SIG-M5 (cell line): ENCODE measurements at regions not wholly inside any gene's neighbourhood (a gene's known extent, or its start where the extent isn't known, plus 50 kb on each side); places are given as distances from the start of the nearest gene placed in this dataset.
"Not testable (repeated sequence)": the region's sequence is repeated elsewhere in the genome, so short reads cannot be mapped to it uniquely, and the experiment has no call there.

Experiments
- DNase-seq: peaks from one replicate; lab custom pipeline; 2025; lab: John Stamatoyannopoulos, UW

DNA sequence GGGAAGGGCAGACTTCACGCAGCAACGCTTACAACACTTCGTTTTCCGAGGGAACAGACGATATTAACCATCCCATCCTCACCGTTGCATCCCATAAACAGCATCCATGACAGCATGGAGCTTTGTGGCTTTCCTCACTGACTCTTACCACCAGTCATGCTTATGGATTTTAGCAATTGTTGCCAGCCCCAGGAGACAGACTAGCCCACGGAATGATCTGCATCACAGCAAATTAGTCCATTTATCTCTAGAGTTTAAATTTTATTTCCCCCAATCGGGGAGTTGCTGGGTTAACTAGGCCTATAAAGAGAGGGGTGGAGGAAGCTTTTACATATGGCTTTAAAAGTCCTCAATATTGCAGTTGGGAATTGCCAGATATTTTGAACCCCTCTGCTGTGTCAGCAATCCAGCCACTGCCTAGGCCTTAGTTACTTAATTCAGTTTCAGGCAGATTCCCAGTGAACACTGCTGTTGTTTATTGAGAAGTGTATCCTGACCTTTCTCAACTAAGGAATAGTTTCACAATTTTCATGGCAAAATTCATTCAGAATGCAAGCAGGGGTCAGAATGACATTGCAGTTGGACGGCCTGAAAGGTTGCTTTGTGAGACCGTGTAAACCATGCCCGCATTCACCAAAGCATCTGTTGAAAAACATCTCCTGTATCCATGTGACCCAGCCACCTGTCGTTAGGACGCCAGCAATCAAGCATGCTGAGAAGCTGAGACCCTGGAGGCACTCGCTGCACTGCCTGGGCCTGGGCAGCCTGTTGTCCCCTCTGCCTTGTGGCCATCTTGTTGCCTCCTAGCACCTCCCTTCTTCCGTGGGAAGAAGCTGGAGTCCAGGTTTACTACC lies 397.4 kb upstream of the TPM1 start:
- DNase-seq = no peak

GRCh38 chr15:62647202-62647842 lies 395.2 kb upstream of the TPM1 start:
- no peak for DNase-seq

DNA sequence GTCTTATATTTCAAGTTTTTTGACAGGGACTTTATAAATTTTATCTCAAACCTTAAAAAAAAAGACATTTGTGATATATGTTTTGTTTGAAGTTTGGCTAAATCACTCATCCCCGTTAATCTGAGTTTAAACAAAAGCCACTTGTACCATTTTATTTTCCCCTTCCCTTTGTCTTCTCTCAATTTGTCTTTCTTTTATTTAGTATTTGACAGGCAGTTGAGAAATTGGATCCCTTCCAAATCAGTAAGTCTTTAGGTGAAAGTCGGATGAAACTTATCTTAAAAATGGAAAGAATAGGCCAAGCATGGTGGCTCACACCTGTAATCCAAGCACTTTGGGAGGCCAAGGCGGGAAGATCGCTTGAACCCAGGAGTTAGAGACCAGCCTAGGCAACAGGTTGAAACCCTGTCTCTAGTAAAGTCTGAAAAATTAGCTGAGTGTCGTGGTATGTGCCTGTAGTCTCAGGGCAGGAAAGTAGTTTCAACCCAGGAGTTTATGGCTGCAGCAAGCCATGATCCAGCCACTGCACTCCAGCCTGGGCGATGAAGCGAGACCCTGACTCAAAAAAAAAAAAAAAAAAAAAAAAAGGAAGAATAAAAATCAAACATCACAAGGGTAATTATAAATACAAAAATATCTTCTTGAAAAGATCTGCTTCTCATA lies 394.6 kb upstream of the TPM1 start:
- no peak for DNase-seq

DNA sequence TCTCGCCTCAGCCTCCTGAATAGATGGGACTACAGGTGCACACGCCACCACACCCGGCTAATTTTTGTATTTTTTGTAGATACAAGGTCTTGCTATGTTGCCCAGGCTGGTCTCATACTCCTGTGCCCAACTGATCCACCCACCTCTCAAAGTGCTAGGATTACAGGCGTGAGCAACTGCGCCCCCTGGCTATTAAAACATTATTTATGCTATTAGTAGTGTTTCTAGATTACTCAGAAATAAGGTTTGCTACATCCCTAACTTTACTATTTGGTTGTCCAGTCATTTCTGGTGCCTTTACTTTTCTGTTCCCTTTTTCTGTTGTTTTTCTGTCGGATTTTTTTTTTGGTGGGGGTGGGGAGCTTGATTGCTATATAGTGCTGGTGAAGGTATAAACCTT lies 393.6 kb upstream of the TPM1 start:
- DNase-seq = no peak

DNA sequence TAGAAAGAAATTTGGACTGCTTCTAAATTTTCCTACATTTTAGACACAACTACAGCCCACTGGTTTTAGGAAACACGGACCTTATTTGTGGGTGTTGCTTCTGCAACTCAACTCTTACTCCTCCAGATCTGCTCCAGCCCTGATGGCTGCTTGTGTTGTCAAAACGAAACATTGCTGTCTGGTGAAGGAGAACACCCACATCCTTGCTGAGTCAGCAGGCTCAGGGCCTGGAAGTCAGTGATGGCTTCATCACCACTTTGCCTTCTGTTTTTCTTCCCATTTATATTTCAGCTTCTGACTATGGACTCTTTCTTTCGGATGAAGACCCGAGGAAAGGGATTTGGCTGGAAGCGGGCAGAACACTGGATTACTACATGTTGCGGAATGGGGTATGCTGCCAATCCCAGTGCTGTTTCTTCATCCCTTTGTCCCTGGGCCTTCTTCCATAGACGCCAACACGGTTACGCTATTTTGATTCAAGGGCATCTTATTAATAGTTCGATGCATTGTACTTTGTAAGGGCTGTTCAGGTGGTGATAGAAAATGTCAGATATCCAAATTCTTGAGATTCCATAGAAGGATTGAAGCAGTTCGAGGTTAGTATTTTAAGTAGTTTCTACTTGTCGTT lies 392.6 kb upstream of the TPM1 start:
- DNase-seq = no peak

- DNase-seq = no peak
Measured at GRCh38 chr15:62653122-62653521, 389.4 kb upstream of the TPM1 start.

DNA sequence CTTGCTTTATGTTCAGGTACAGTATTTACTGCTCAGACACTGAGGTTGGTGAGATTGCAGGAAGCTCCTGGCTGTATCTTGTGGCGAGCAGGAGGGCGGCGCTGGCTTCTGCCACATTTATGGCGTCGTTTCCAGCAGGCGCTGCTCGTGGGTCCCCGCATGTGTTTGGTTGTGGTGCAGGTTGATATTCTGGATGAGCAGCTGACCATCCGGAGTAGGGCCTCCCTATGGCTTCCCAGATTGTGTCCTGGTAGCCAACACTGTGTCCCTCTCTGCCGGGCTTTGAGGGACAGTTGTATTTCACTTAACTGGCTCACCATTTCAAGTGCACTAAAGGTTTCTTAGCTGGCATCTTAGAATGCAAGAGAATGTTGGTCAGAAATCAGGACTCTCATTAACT lies 386.5 kb upstream of the TPM1 start:
- DNase-seq = no peak

- DNase-seq = not testable (repeated sequence)
Measured at GRCh38 chr15:62657501-62657900, 385.0 kb upstream of the TPM1 start.

DNA sequence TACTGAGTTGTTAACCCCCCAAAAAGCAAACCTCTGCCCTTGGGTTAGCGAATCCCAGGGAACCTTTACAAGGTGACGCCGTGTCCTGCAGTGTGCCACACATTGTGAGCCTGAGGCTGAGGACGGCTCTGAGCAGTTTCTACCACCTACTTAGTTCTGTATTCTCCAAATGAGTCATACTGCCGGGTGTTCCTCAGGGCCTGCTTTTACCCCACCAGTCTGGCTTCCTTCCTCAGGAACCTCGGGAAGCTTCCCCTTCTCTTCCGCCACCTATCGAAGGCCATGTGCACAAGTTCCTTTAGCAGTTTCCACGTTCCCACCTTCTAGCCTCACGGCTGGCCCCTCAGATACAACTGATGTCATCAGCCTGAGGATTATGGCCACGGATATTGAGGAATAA lies 384.0 kb upstream of the TPM1 start:
- no peak for DNase-seq

DNA sequence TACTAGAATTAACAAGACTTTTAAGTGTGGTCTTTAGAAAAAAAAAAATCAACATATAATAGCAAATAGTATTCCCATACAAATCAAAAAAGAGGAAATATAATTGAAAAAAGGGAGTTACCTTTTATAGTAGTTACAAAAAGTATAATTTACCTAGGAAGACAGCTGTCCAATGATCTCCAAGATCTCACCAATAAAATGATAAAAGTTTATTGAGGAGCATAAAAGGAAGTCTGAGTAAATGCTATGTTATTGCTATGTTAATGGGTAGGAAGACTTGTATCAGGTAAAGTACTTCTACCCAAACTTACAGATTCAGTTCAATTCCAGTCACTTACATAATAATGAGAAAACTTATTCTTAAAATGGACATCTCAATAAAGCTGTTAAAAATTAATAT lies 379.0 kb upstream of the TPM1 start:
- DNase-seq = no peak

DNA sequence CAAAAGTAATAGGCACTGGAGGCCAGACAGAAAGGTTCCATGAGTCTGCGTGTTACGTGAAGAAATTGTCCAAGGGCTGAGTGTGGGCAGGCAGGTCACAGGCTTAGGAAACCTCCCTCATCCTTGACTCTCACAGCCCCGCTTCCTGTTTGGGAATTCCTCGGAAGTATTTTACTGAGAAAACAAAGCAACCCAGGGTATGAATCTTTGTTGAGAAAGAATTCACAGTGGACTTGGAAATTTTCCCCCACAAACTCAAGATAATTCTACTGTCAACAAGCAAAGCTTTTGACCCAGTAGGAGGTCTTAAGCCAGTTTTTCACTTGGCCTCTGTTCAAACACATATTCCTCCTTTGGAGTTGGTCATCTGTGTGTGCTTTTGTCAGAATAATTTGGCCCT lies 377.1 kb upstream of the TPM1 start:
- DNase-seq = no peak

DNA sequence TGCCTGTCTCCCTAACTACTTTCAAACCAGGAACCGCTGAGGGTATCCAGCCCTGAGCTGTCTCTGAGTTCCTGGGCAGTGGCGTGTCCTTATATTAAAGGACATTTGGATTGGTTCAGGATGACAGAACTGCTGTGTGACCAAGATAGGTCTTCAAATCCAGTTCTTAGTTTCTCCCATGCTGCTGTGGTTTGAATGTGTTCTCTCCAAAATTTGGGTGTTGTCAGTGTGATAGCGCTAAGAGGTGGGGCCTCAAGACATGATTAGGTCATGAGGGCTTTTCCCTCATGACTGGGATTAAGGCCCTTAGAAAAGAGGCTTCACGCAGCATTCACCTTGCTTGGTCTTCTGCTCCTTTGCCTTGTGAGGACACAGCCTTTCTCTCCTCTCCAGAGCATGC lies 376.5 kb upstream of the TPM1 start:
- DNase-seq = no peak

DNA sequence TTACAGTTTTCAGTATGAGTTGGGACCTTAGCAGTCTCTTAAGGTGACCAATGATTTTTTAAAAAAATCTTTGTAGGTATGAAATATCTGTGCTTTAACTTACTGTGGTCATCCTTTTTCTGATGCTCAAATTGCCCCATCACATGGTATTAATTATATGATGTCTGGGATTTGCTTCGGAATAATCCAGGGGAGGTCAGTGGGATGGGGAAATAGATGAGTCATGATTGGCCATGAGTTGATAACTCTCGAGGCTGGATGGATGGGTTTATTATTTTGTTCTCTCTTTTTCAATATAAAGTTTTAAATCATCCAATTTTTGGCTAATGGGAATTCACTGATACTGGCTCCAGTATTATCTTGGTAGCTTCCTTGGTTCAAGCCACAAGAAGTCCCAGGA lies 370.3 kb upstream of the TPM1 start:
- no peak for DNase-seq

- no peak for DNase-seq
Measured at GRCh38 chr15:62676891-62677290, 365.7 kb upstream of the TPM1 start.

DNA sequence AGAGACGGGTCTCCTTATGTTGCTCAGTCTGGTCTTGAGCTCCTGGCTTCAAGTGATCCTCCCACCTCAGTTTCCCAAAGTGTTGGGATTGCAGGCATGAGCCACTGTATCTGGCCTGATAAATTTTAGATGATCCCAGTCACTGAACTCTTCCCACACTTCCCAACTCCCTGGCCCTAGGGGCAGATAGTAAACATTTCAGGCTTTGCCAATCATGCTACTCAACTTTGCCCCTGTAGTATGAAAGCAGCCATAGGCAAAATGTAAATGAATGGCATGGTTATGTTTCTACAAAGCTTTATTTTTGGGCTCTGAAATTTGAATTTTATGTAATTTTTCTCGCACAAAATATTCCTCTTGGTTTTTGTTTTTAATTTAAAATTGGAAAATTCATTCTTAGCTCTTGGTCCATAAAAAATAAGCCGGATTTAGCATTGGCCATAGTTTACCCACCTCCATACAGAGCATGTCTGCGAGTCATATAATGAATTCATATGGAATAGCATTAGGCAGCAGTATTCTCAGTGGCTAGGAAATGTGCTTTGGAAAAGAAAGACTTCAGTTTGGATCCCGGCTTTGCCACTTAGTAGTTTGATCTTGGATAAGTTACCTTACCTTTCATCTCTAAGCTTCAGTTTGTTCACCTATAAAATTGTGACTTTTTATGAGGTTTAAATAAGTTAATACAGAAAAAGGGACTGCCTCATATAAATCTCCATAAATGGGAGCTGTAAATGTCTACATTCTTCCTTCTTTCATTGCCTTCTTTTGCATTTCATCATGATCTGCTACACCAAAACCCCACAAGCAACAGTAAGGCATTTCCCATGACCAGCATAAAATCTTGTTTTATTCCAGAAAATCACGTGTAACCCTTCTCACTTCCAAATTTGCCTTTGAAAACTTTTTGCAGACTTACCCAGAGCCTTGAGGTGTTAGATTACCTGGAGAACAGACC lies 360.3 kb upstream of the TPM1 start:
- no peak for DNase-seq

DNA sequence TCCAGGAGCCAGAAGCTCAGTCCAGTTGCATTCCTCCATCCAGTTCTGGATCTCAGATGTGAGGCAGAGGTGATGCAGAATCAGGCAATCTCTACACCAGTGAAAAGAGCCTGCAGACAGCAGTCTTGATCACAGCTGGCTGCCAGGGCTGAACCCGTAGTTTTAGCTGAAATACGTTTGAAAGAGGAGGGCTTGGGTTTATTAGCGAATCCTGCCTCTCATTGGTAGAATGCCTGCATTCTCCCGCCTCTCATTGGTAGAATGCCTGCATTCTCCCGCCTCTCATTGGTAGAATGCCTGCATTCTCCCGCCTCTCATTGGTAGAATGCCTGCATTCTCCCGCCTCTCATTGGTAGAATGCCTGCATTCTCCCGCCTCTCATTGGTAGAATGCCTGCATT lies 359.4 kb upstream of the TPM1 start:
- DNase-seq = not testable (repeated sequence)

- no peak for DNase-seq
Measured at GRCh38 chr15:62684123-62684808, 358.3 kb upstream of the TPM1 start.

- DNase-seq = no peak
Measured at GRCh38 chr15:62691008-62691407, 351.5 kb upstream of the TPM1 start.

DNA sequence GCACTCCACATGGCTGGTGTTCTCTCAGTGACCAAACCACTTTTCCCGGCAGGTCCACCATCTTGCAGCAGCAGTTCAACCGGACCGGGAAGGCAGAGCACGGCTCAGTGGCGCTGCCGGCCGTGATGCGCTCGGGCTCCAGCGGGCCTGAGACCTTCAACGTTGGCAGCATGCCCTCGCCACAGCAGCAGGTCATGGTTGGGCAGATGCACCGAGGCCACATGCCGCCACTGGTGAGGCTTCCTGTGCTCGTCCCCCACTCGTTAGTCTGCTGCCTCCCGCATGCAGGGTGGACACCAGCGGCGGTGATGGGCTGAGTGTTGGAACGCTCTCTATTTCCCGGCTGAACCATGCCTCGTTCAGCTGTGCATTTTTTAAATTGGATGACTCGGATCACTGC lies 344.9 kb upstream of the TPM1 start:
- DNase-seq = no peak

- no peak for DNase-seq
Measured at GRCh38 chr15:62698646-62699045, 343.9 kb upstream of the TPM1 start.

DNA sequence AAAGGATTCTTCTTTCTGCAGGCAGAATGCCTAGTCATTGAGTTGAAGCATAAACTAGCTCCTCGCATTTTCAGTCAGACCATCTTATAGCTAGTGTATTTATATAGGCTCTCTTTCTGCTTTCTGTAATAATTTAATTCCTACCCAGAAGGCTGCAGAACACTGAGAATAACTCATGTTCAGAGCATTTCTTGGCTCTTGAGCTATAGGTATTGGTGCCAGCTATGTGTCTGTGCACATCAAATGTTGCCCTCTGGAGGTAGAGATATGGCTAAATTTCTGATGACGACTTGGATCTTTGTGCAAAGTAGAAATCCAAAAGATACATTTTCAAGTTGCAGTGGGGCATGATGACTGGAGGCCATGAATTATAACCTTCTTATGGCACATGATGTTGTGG lies 336.2 kb upstream of the TPM1 start:
- no peak for DNase-seq
